Right ventricle myocardium inferior (tissue), 1 donor: ENCODE measurements at regions not wholly inside any gene's neighbourhood (a gene's known extent, or its start where the extent isn't known, plus 50 kb on each side); places are given as distances from the start of the nearest gene placed in this dataset.
"Not testable (repeated sequence)": the region's sequence is repeated elsewhere in the genome, so short reads cannot be mapped to it uniquely, and the experiment has no call there.

Source experiments
- ATAC-seq: fragments of 200-7000 bp; cut with Tn5 transposase; one replicate; pipeline ENCODE4 v1.9.1; 2020; ENCODE audit warnings: mild to moderate bottlenecking, moderate library complexity
- DNase-seq: peaks from one replicate; pipeline ENCODE4 v3.0.0; 2021; ENCODE audit errors: missing footprints
- intact Hi-C: fragments of 100-400 bp; cut with DNase I; formaldehyde crosslinking; loops from one replicate; pipeline ENCODE4 v1.11.0; 2022
- donor health status: DM: no; HTN: yes; CAD: no; lungs with severe emphysema.

DNA sequence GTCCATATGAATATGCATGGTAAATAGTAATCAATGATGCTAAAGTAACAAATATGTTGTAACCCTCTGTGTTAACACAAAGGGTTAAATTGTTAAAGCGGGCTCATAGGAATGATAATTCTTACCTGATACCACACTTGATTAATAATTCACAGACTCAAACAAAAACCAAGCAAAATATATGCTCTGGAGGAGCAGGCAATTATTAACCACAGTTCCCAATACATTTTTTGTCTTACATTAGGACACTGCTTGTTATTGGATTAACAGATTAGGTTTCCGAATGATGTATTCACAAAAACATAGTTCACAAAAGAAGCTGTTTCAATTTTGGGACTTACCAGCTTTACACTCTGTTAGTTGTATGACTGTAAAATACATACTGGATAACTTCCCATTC is 300.9 kb upstream of the LRRTM4 start:
- intact Hi-C loops, result no loop called here
- DNase-seq (no peak), ATAC-seq (no peak)

DNA sequence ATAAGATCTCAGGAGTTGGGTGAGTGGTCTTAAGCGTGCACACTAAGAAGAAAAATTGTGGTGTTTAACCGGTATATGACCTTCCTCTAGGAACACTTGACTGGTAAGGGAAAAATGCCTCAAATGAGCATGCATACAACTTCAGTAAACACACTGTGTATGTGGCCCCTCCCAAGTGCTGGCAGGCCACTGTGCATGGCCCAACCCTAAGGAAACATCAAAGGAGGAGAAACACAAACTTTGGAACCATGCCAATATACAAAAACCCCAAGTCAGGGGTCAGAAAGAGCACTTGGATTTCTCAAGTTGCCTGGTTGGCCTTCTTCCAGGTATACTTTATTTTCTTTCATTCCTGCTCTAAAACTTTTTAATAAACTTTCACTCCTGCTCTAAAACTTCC is 308.9 kb upstream of the LRRTM4 start:
- ATAC-seq (no peak), DNase-seq (no peak)
- intact Hi-C loops, result no loop called here

- ATAC-seq (no peak), DNase-seq (no peak)
- intact Hi-C loops, result no loop called here
Observed at GRCh38 chr2:77831471-77831870, 309.3 kb upstream of the LRRTM4 start.

DNA sequence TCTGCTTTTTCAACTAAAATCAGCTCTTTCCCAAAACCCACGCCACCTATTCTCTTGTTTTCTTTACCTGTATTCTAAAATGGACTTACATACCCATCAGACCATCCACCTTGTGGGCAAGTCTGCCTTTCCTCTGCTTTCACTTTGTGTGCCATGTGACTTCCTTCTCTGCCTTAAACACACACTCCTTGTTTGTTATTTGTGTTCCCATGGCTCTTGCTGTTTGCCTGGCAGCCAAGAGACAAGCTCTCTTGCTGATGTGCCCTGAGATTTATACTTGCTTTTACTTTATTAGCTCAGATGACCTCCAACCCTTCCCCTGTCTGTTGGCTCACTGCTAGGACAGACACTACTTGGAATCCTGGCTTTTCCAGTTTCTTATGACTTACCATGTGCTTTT is 309.7 kb upstream of the LRRTM4 start:
- intact Hi-C loops, result no loop called here
- DNase-seq (no peak), ATAC-seq (no peak)

DNA sequence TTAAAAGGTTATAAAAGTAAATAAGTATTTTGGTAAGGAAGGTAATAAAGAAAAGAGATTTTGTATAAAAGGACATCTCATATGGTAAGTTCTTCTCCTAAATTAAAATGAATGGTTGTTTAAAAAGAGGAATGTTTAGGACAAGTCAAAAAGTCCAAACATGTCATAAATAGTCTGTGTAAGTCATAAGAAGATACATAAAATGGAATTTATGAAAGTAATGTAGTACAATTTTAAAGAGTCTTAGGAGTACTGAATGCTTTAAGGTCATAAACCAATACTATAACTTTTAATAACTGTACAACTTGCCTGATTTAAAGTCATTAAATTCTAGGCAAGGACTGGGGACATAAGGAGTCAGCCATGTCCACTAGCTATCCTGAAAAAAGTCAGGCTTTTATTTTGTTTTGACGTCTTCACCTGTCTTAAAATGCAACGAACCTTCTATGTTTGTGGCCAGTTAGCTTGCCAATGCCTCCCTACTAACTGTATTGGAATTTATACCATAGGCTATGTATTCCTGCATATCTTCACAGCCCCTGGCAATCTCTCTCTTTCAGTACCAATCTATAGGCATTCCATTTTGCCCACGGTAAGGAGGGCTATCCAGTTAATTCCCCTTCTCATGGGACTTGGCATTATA is 312.3 kb upstream of the LRRTM4 start:
- no peak for ATAC-seq
- intact Hi-C loops, result no loop called here
- DNase-seq, result no peak

- no peak for DNase-seq
- ATAC-seq, result no peak
- intact Hi-C loops, result no loop called here
Observed at GRCh38 chr2:77838441-77838840, 316.3 kb upstream of the LRRTM4 start.

DNA sequence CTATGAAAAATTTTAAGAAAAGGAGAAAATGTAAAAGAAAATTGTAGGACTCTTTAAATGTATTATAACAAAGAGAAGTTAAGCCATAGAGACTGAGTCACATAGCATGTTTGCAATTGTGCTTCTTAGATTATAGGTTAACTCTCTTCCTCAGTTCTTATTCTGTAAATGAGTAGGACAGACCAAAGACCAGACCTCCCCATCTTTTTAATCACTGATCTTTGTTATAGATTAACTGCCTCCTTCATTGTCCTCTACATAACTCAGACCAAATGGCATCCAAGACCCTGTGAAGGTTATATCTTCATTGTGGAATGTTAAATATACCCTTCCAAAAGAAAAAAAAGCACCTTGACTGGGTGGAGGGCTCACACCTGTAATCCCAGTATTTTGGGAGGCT is 316.9 kb upstream of the LRRTM4 start:
- intact Hi-C loops, result no loop called here
- DNase-seq, result no peak
- ATAC-seq, result no peak

DNA sequence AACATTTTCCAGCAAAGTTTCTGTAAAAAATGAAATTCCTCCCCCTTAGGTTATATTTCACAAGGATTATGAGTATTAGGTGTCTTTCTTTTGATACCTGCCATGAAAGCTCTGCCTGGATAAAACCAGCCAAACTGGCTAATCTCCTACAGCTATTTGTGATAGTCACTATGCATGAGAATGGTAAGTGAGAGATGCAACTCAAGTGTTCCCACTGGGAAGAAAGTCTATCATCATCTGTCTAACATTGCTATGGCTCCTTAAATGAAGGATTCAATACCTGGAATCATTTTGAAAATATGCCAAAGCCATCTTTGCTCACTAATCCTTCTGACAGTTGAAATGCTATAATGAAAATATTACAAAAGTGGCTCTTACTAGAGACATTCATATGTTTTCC is 339.9 kb upstream of the LRRTM4 start:
- intact Hi-C loops, result no loop called here
- DNase-seq, result no peak
- ATAC-seq, result no peak

GRCh38 chr2:77864426-77864825 is 342.2 kb upstream of the LRRTM4 start:
- intact Hi-C loops, result no loop called here
- ATAC-seq (no peak), DNase-seq (no peak)

DNA sequence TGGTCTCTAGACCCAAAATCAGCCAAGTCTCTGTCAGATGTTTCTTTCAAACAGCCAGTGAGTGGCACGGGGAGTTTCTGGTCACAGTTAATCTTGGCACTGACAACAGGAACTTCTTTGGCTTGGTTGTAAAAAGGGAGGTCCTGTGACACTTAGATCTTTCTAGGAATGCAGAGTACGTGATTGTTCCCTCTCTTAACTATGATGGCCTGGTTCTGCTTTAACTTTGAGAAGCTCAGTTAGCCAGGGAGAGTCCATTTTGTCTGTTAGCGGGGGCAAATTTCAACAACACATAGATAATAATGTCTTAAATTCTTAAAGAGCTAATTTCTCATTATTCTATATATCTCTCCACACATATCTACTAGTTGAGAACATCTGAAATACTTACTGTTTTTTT is 344.5 kb upstream of the LRRTM4 start:
- intact Hi-C loops, result no loop called here
- no peak for DNase-seq
- no peak for ATAC-seq

GRCh38 chr2:77867146-77867545 is 345.0 kb upstream of the LRRTM4 start:
- DNase-seq (no peak), ATAC-seq (no peak)
- intact Hi-C loops, result no loop called here

DNA sequence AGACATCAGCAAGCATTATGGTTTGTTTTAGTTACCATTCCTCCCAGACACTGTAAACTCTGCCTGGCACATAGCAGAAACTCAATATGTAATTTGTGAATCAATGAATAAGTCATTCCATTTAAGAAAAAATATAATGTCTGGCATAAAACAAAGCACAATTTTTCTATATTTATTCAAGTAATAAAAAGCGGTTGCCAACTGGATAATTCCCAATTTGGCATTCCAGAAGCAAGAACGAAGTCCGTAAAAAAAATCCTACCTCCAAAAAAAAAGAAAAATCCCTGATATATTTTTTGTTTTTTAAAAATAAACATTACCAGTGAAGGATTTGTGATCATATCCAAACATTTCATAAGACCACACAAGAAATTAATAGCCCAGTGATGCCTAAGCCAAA is 351.3 kb upstream of the LRRTM4 start:
- intact Hi-C loops, result no loop called here
- ATAC-seq (no peak), DNase-seq (no peak)

- intact Hi-C loops, ATAC-seq, DNase-seq: not testable (repeated sequence)
Observed at GRCh38 chr2:77900211-77900610, 378.0 kb upstream of the LRRTM4 start.

GRCh38 chr2:77910136-77910535 is 388.0 kb upstream of the LRRTM4 start:
- intact Hi-C loops, result no loop called here
- ATAC-seq (no peak), DNase-seq (no peak)

GRCh38 chr2:77920838-77921366 is 398.7 kb upstream of the LRRTM4 start:
- intact Hi-C loops, result no loop called here
- DNase-seq, result no peak
- no peak for ATAC-seq

- no peak for ATAC-seq
Observed at GRCh38 chr2:77922567-77922966, 400.4 kb upstream of the LRRTM4 start.

DNA sequence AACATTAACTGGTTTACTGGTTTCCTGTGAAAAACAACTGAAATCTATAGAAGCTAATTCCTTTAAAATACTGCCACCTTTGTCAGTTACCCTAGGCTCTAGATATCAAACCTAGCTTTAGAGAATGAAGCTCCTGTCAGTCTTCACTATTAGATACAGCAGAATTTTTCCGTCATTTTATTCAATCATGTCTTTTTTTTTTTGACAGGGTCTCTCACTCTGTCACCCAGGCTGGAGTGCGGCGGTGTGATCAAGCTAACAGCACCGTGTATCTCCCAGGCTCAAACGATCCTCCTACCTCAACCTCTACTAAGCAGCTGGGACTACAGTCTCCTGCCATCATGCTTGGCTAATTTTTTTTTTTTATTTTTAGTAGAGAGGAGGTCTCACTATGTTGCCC is 415.2 kb upstream of the LRRTM4 start:
- peak; percentile 63 for DNase-seq
- intact Hi-C loops, result no loop called here
- ATAC-seq, result no peak

More at GRCh38 chr2:77922567-77922966, 400.4 kb upstream of the LRRTM4 start:
- intact Hi-C loops, result no loop called here
- DNase-seq, result no peak

GRCh38 chr2:77938462-77938861 is 416.3 kb upstream of the LRRTM4 start:
- no peak for DNase-seq
- intact Hi-C loops, result no loop called here
- no peak for ATAC-seq

- intact Hi-C loops, result no loop called here
- ATAC-seq, result no peak
- no peak for DNase-seq
Observed at GRCh38 chr2:77939370-77939769, 417.2 kb upstream of the LRRTM4 start.

DNA sequence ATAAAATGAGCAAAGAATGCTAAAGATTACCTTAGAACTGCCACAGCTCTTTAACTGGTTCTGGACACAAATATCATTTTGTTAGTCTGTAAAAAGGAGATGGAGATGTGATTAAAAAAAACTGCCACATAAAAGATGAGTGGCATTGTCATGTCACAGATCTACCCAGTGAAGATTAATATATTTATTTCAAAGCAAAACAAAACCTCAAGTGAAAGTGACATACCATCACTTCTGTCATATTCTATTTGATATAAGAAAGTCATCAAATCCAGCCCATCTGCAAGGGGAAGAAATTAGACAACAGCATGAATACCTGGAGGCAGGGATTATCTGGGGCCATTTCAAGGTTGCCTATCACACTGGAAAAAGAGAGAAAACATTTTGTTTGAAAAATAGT is 417.6 kb upstream of the LRRTM4 start:
- ATAC-seq (no peak), DNase-seq (no peak)
- intact Hi-C loops, result no loop called here

GRCh38 chr2:77954931-77955330 is 432.8 kb upstream of the LRRTM4 start:
- intact Hi-C loops, result no loop called here
- no peak for ATAC-seq
- DNase-seq, result no peak
